Suprapubic skin (tissue), 4 donors: ENCODE measurements at regions not wholly inside any gene's neighbourhood (a gene's known extent, or its start where the extent isn't known, plus 50 kb on each side); places are given as distances from the start of the nearest gene placed in this dataset.

Source experiments
- EP300 ChIP-seq: sonication (generic); formaldehyde crosslinking; IDR thresholded peaks from one replicate; pipeline ENCODE4 v1.6.1; 2017; ENCODE audit warnings: antibody characterized with exemption
- POLR2A ChIP-seq, 2 donors: fragments of 450-650 bp; IDR thresholded peaks; one replicate each; pipeline ENCODE4 v1.6.1; 2017; ENCODE audit warnings: antibody characterized with exemption in 2 of 2, mild to moderate bottlenecking in 2 of 2, moderate library complexity in 2 of 2
- POLR2AphosphoS5 ChIP-seq, 3 donors: sonication (generic); formaldehyde crosslinking; IDR thresholded peaks; one replicate each; pipeline ENCODE4 v1.6.1; 2017; ENCODE audit warnings: antibody characterized with exemption in 3 of 3
- TF ChIP-seq, protein P1 (sequence below), 2 donors: fragments of 200-600 bp in 1 of 2; fragments of 450-650 bp in 1 of 2; sonication (generic) in 1 of 2; IDR thresholded peaks; one replicate each; pipeline ENCODE4 v1.5.1; 2016 to 2019; ENCODE audit warnings: antibody characterized with exemption in 2 of 2, mild to moderate bottlenecking in 1 of 2, moderate library complexity in 1 of 2

DNA sequence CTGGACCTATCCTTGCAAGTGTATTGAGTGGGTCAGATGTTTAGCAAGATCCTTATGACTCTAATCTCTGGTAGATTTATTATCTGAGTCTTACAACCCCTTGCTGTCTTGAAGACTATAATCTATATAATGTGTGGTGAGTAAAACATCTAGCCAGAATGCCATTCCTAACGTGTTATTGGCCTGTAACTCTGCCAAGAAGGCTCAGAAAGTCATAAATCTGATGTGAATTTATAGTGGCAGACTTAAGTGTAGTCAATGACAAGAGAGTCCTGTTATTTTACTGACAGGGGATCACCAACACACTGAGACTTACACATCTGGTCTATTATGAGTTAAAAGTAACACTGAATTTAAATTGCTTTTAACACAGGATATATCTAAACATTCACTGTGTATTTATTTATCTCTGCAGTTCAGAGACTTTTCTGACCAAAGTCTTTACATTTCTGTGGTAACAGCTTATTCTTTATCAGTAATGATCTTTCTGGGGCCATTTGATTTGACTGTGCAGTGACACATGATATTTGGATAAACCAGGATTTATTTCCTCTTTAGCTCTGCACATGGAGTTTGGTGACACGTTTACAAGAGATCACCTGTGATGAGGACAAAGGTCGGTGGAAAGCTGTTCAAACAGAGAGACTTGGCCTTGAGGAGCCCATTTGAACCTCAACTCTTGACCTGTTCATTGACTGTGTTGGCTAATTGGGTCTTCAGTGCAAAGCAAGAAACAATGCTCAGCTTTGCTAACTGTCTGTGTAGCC, 415.8 kb downstream of the STIM2 start:
- TF ChIP-seq, protein P1, sequence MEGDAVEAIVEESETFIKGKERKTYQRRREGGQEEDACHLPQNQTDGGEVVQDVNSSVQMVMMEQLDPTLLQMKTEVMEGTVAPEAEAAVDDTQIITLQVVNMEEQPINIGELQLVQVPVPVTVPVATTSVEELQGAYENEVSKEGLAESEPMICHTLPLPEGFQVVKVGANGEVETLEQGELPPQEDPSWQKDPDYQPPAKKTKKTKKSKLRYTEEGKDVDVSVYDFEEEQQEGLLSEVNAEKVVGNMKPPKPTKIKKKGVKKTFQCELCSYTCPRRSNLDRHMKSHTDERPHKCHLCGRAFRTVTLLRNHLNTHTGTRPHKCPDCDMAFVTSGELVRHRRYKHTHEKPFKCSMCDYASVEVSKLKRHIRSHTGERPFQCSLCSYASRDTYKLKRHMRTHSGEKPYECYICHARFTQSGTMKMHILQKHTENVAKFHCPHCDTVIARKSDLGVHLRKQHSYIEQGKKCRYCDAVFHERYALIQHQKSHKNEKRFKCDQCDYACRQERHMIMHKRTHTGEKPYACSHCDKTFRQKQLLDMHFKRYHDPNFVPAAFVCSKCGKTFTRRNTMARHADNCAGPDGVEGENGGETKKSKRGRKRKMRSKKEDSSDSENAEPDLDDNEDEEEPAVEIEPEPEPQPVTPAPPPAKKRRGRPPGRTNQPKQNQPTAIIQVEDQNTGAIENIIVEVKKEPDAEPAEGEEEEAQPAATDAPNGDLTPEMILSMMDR (IDR thresholded peaks at IDR 0.05) = no peak
- TF ChIP-seq EP300 (no peak), POLR2AphosphoS5 (IDR thresholded peaks at IDR 0.05) (no peak), POLR2A (IDR thresholded peaks at IDR 0.05) (no peak)
